NT2/D1 (cell line): ENCODE measurements at regions not wholly inside any gene's neighbourhood (a gene's known extent, or its start where the extent isn't known, plus 50 kb on each side); places are given as distances from the start of the nearest gene placed in this dataset.

Source experiments
- SUZ12 ChIP-seq: IDR thresholded peaks from 2 replicates; pipeline ENCODE4 v1.6.1; 2011; ENCODE audit not compliant: insufficient read length, insufficient read depth; ENCODE audit errors: extremely low read depth
- YY1 ChIP-seq: IDR thresholded peaks from 2 replicates; pipeline ENCODE4 v1.6.1; 2011; ENCODE audit not compliant: insufficient read length, insufficient read depth
- ZNF274 ChIP-seq: IDR thresholded peaks from 2 replicates; pipeline ENCODE4 v1.6.1; 2011; ENCODE audit warnings: mild to moderate bottlenecking, low read depth, low read length

GRCh38 chr12:41680155-41680554 lies 464.5 kb downstream of the GXYLT1 start:
- TF ChIP-seq ZNF274 = no peak
- TF ChIP-seq SUZ12 = no peak
- TF ChIP-seq YY1 = no peak
